ENCODE measurements at regions not wholly inside any gene's neighbourhood (a gene's known extent, or its start where the extent isn't known, plus 50 kb on each side); places are given as distances from the start of the nearest gene placed in this dataset.
"Not testable (repeated sequence)": the region's sequence is repeated elsewhere in the genome, so short reads cannot be mapped to it uniquely, and the experiment has no call there.

DNA sequence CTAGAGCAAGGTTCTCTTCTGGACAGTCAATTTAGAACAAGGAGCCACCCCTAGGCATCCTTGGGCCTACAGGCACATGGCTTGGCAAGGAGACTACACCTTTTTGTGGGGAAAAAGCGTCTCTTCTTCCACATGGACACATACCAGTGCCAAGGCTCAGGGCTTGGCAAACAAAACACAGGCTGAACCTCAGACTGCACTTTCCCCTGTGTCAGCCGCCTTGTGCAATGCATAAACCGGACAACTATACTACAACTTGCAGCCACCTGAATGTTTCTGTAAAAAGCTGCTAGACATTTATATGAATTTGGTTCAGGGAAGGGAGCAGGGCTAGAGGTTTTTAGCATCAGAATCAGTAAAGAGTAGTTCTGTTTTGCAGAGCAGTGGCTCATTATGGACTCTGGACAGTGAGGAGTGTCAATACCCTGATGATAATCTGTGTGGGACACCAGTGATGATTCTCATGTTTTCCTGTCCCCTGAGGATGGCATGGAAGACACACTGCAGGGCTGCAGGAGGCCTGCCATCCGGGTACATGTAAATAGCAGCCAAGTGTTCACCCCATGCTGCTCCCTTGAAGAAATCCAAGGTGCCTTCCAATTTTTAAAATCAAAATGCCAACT lies 118.9 kb downstream of the GATA3 start:
- DNase-seq (ENCODE audit: low spot score) (peak; percentile 87), ATAC-seq (peak; percentile 98)

DNA sequence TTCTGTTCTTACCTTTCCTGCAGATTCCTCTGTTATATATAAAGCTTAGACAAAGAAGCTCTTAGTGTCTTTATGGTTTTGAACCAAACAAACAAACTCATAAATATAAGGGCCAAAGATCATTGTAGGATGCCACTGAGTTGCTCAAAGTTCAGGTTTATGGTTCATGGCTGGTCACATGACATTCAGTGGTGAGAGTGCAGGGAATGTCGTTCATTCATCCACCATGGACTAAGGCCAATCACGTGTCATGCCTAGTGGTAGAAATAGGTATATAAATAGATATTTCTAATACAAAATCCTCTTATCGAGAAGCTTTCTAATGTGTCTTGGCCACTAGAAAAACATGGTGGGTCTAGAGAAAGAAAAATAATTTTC lies 119.4 kb downstream of the GATA3 start:
- DNase-seq (ENCODE audit: low spot score) (no peak), ATAC-seq (peak; percentile 39)

DNA sequence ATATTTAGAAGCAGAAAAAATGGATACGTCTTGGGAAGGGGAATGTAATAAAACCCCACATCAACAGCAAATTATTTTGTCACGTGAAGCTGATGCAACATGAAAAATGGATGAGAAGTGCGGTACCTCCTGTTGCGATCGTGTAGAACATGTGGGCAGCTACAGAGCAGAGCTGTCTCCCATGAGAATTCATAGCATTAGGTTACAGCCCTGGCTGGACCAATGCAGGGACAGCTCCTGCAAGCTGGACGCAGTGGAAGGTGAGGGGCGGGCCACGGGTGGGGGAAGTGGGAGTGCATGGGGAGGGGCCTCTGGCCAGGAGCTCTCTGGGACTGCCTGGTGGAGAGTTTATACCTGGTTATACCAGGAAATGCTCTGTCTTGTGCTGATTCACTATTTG lies 120.3 kb downstream of the GATA3 start:
- ATAC-seq (no peak), DNase-seq (ENCODE audit: low spot score) (no peak)

DNA sequence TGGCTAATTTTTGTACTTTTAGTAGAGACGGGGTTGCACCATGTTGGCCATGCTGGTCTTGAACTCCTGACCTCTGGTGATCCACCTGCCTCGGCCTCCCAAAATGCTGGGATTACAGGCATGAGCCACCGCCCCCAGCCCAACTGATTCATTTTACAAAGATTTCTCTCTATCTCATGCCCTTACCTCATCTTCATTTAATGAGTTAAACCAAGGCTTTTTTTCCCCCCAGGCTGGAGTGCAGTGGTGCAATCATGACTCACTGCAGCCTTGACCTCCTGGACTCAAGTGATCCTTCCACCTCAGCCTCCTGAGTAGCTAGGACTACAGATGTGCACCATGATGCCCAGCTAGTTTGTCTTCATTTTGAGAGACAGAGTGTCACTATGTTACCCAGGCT lies 123.0 kb downstream of the GATA3 start:
- not testable (repeated sequence) for ATAC-seq; DNase-seq (ENCODE audit: low spot score)

DNA sequence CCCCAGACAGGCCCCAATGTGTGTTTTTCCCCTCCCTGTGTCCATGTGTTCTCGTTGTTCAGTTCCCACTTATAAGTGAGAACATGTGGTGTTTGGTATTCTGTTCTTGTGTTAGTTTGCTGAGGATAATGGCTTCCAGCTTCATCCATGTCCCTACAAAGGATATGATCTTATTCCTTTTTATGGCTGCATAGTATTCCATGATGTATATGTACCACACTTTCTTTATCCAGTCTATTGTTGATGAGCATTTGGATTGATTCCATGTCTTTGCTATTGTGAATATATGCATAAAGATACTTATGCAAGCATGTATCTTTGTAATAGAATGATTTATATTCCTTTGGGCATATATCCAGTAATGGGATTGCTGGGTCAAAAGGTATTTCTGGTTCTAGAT lies 125.3 kb downstream of the GATA3 start:
- DNase-seq (ENCODE audit: low spot score); ATAC-seq: not testable (repeated sequence)

DNA sequence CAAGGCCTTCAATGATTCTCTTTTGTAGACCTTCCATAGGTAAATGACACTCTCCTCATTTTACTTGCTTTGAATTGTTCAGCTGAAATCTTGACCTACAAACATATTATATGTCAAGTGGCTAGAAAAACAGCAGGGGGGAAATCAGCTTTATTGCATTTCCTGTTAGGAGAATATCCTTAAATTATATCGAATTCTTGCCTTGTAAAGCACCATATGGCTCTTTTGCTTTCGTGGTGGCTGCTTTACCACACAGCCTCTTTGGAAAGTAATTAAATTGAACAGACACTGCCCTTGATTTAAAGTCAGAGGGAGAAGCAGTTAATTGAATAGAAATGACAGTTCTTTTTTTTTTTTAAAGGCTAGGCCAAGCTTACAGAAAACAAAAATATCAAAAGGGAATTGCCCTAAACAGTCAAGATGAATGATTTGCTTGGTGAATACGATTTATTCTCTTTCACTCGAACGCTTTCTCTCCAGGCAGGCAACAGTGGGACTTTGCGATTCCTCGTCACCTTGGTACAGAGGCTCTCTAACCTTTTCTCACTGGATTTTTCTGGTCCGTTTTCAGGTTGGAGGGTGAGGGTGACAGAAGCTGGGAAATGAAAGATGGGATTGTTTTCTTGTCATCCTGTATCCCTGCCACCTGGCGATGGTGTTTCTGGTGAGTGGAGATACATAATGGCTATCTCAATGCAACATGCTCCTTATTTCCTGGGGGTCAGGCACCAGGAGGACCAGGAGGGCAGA lies 126.0 kb downstream of the GATA3 start:
- ATAC-seq (no peak), DNase-seq (ENCODE audit: low spot score) (no peak)

DNA sequence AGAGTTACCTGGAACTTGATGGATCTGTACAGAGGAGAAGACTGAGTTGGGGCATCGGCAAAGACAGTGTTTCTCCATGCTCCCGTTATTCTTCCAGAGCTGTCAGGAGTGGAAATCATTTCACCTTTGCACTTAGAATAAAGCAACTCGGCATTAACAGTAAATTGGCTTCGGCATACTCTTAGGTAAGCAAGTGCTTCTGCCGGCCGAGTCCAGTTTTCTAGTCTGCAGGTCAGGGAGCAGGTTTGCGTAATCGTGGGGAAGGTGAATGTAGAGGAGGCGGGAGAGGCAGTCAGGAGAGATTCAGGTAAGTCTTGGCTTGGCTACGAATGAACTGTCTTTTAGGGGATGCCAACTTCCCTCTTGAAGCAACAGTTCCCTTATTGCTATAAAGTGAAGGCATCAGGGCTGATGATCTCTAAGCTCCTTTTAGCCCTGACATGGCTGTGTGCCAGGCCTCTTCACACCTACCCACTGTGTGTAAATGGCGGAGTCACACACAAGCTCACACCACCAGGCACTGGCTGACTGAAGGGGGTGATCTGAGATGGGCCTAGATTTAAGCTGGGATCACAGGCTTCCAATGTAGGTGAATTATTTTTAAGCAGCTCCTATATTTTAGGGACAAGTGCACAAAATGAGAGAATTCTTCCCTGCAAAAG lies 127.1 kb downstream of the GATA3 start:
- peak; percentile 86 for DNase-seq (ENCODE audit: low spot score)
- peak; percentile 96 for ATAC-seq

DNA sequence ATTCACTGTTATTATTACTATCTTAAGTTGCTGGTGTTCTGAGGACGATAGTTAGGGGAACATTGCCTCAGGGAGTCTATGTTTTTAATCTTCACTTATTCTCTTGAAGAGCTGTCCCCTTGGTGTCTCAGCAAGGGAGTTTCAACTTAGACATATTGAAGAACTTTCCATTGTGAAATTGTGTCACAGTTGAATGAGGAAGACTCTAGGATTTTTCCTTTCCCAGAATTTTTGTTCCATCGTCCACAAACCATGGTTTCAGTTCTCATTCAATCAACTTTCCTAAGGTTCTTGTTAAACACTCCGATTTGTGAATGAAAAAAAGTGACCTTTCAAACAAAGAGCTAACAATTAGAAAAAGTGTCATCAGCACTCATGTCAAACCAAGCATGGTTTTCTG lies 128.3 kb downstream of the GATA3 start:
- DNase-seq (ENCODE audit: low spot score), result no peak
- no peak for ATAC-seq

DNA sequence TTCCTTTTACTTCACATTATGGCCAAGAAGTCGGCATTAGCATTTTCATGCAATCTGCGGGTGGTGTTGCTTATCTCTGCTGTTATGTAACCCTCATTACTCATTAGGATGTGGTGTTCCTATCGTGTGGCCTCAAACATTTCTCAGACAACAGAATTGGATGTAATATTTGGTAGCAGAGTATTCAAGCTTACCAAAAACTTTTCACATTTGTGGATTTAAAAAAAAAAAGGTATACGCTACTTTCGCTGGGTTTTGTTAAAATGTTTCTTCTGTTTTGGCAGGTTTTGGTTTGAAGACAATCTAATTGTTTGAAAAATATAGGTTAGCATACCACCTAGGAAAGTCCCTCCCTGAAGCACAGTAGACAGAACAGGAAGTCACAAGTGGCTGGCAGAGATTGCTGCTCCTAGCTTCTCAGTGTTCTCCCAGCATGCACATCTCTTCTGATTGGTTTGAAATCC lies 128.8 kb downstream of the GATA3 start:
- DNase-seq (ENCODE audit: low spot score) (no peak), ATAC-seq (peak; percentile 42)

DNA sequence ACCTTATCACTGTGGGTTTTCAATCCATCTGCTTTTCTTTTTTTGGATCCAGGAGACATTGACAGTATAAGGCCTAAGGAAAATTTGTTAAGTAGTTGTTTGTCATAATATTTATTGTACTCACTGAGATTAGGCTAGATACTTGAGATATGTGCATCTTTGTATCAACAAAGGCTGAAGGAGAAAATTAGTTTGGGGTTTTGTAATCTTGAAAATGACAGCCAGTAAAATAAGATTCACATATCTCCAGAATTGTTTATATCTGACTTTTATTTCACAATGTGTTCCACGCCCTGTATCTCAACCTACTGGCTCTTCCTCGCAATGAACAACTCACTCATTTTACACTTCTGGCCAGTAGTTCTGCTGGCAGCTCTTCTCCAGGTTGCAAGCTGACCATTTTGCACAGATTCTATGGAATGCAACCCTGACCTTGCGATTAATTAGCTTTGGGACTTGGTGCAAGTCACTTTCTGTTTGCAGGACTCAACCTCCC lies 132.7 kb downstream of the GATA3 start:
- ATAC-seq (no peak), DNase-seq (ENCODE audit: low spot score) (no peak)

DNA sequence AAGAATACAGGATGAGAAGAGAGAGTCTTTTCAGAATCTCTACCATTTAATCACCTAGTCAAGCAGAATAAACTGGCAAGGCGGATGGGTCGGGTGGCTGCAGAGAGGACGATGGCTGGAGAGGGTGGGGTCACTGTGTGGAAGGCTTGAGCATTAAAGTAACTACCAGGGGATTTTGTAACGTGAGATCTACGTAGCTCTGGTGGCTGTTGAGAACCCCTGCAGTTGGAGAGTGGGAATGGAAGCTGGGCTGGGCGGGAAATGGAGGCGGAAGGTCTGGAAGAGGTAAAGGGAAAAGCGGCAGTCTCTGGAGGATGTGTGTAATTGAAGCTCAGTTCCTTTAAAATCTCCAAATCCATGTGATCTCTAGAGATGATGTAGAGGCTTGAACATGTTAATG lies 135.0 kb downstream of the GATA3 start:
- ATAC-seq (no peak), DNase-seq (ENCODE audit: low spot score) (no peak)

DNA sequence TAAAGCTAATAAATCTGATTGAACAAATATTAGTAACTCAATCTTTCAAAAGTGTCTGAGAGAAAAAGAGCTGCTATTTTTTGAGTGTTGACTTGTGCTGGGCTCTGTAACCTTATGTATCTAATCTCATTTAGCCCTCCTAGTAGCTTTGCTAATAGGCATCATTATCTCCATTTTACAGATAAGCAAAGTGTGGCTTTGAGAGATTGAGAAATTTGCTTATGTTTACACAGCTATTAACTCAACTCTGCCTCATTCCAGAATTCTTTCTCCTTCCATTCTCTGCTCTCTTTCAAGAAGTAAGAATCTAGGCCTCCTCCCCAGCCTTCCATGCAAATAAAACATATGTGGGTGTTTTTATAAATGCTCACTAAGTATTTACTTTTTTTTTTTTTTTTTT lies 137.8 kb downstream of the GATA3 start:
- ATAC-seq, result no peak
- no peak for DNase-seq (ENCODE audit: low spot score)

DNA sequence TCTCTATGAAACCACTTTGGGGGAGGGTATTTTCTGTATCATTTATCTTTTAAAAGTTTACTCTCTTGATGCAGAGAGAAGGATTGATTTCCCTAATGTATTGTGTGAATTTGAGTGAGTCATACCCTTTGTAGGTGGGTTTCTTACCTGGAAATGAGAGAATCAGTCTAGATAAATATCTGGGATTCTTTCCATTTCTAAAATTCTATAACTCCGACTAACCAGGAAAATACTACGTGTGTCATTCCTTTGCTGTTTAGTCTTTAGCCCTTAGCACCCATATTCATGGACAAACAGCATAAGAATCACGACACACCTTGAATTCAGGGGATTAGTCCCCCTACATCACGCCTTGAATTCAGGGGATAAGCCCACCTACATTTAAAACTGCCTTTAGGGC lies 139.1 kb downstream of the GATA3 start:
- DNase-seq (ENCODE audit: low spot score), result no peak
- no peak for ATAC-seq

DNA sequence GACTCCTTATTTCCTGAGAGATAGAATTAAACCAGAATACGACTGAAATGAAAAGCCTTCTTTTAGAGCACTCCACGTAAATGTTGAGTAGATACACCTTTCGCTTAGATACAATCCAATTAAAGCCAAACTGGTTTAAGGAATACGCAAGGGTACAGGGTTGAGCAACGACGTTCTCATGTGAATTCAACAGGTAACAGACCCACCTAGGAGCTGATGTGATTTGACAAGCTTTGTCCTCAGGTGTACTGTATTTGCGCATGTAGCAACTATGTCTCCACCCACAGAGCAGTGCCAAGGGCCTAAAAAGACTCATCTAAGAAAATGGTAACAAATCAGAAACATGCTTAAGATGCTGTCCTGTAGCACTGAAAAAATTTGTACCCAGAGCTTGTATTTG lies 139.6 kb downstream of the GATA3 start:
- no peak for ATAC-seq
- DNase-seq (ENCODE audit: low spot score), result no peak

DNA sequence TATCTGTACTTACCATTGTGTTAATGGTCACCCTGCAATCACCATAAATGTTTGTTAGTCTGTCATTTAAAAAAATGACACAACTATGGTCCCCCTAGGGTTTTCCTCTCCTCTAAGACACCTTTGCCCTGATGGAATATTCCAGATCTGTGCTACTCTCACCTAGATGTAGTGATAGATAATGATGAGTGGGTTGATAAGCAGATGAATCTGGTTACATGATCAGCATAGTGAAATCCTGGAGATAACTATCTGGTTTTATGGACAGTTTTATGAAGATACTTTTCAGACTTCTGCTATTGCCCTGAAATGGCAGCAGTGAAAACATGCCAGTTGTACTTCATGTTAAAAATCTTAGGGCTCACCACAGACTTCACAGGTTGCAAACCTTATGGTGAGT lies 152.4 kb downstream of the GATA3 start:
- DNase-seq (ENCODE audit: low spot score) (no peak), ATAC-seq (no peak)

DNA sequence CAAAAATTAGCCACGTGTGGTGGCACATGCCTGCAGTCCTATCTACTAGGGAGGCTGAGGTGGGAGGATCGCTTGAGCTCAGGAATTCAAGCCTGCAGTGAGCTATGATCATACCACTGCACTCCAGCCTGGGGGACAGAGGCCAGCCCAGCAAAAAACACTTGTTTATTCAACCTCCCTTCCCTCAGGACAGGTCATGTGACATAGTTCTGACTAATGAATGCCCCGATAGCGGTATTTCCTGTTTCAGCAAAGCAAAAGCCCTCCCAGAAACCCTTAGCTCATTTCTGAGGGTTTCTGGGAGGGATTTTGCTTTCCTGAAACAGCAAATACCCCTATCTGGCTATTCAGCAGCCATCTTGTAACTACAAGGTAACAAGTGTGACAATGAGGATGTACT lies 157.1 kb downstream of the GATA3 start:
- ATAC-seq (no peak), DNase-seq (ENCODE audit: low spot score) (no peak)

DNA sequence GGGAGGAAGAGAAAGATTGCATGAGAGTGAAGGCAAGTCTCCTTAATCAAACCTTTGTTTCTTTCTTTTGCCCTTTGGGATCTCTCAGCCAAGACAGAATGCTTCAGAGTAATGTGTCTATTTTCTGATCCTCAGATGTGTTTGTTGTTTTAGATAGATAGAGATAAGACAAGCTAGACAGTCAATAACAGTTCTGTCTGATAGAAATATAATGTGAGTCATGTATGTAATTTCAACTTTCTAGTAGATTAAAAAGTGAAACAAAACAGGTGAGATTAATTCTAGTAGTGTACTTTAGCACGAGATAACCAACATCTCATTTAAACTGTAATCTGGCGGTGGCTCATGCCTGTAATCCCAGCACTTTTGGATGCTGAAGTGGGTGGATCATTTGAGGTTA lies 159.2 kb downstream of the GATA3 start:
- ATAC-seq, result no peak
- DNase-seq (ENCODE audit: low spot score), result no peak

DNA sequence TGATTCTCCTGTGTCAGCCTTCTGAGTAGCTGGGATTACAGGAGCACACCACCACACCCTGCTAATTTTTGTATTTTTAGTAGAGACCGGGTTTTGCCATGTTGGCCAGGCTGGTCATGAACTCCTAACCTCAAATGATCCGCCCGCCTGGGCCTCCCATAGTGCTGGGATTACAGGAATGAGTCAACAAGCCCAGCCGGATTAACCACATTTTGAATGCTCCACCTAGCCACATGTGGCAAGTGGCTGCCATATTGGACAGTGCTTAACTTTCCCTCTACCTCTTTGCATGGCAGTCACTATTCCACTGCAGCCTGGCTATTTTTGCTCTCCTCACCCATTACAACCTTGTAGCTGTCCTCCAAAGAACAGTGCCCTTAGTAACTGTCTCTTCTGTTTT lies 160.1 kb downstream of the GATA3 start:
- ATAC-seq, result no peak

DNA sequence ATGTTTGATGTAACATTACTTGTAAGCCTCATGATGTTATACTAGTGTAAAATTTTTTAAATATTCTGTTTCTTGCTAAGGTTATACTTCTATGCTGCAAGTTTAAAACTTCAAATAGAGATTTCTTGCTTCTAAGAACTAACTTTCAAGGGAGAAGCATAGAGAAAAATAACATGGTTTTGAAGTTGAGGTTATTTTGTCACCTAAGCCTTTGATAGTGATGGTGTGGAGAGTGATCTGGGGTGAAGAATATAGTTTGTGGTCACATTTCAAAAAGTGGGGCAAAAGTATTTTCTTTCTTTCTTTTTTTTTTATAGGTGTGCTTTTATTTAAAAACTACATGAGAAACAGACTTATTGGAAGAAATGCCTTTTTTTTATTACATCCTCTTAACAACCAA lies 162.4 kb downstream of the GATA3 start:
- no peak for DNase-seq (ENCODE audit: low spot score)
- ATAC-seq, result no peak

More for the DNA sequence above, 160.1 kb downstream of the GATA3 start:
- DNase-seq (ENCODE audit: low spot score), result no peak

DNA sequence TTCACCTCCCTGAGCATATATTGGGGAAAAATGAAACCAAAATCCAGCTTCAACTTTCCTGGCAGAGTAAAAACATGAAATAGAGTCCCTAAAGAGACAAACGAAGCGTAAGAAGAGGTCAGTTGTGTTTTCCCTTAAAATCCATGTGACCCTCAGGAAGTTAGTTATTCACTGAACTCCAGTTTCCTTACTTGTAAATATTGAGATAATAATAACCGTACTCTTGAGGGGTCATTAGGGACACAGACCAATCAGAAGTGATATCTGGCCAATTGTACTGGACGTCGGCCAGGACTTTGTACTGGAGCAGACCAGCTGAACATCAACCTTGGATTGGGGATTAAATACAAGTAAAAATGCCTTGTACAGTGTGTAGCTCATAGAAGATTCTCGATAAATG lies 167.0 kb downstream of the GATA3 start:
- peak; percentile 68 for ATAC-seq
- DNase-seq (ENCODE audit: low spot score), result peak; percentile 48

DNA sequence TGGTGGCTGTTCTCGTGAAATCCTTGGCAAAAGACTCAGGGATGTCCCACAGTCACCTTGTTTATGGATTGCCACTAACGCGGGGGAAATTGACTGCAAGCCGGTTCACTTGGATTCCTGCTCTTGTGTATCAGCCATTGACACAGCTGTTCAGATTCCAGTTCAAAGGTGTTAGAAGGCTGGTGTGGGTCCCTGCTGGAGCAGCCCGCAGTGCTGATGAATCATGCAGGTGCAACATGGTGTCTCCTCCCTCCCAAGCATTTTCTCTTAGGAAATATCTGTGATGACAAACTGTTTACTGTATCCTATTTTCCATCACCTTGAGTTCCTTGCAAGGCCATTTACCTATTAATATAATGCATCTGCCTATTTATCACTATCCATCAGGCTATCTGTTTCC lies 170.1 kb downstream of the GATA3 start:
- ATAC-seq (no peak), DNase-seq (ENCODE audit: low spot score) (no peak)

DNA sequence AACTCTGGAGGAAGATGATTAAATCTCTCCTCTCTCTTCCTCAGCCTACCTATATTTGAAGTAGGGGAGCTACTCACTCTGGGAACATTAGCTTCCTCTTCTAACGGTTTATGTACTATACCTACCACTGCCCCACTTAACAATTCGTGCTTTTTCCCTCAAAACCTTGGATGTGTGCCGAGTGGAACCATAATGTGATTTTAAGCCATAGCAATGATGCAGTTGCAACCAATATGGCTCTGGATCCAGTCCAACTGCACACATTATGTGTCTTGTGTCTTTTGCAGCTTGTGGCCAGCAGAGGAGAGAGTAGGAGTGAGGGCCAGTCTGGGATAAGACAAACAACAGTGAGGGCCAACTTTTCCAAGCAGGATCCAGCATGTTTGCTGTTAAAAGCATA lies 170.7 kb downstream of the GATA3 start:
- ATAC-seq (no peak), DNase-seq (ENCODE audit: low spot score) (no peak)

All from left lobe of liver (tissue), 2 donors.